ENCODE measurements at regions not wholly inside any gene's neighbourhood (a gene's known extent, or its start where the extent isn't known, plus 50 kb on each side); places are given as distances from the start of the nearest gene placed in this dataset.

- TF ChIP-seq CTCF (tag by site-specific recombination; IDR thresholded peaks at IDR 0.05), result no peak
- TF ChIP-seq ZNF596 (tag by site-specific recombination; IDR thresholded peaks at IDR 0.05), result no peak
- TF ChIP-seq ZNF791 (tag by site-specific recombination; IDR thresholded peaks at IDR 0.05), result no peak
- no peak for TF ChIP-seq TSHZ1 (tag by site-specific recombination; IDR thresholded peaks at IDR 0.05; ENCODE audit: borderline replicate concordance)
- no peak for TF ChIP-seq ZNF776 (tag by site-specific recombination; IDR thresholded peaks at IDR 0.05; ENCODE audit: borderline replicate concordance)
These were observed 1291.0 kb downstream of the TBC1D22A start (continued) for GRCh38 chr22:48053486-48053885.

- H3K27ac ChIP-seq (ENCODE audit: extremely low read depth, low read depth, low read length), result no peak overlapping the region
- ChIA-PET POLR2A (no interaction called here), CTCF (no interaction called here)
- no peaks in the 10 kb centered on the region for H3K36me3 ChIP-seq (ENCODE audit: control insufficient read depth in 2 of 2, insufficient read depth in 1 of 2, low read length in 2 of 2)
- TF ChIP-seq ZSCAN18 (tag by site-specific recombination; IDR thresholded peaks at IDR 0.05), result no peak
- H3K4me3 ChIP-seq (ENCODE audit: low read depth, low read length), result no peak overlapping the region
- no peaks in the 10 kb centered on the region for H3K9me3 ChIP-seq (ENCODE audit: control insufficient read depth, insufficient read depth, low read depth, low read length)
- no peaks in the 10 kb centered on the region for H3K4me1 ChIP-seq (ENCODE audit: control insufficient read depth, insufficient read depth, low read length)
These were observed 1290.1 kb downstream of the TBC1D22A start for GRCh38 chr22:48052621-48052890.

- Histone ChIP-seq H3K36me3 (ENCODE audit: control insufficient read depth in 2 of 2, insufficient read depth in 1 of 2, low read length in 2 of 2) (no peaks in the 10 kb centered on the region), H3K27ac (ENCODE audit: extremely low read depth, low read depth, low read length) (no peak overlapping the region), H3K4me1 (ENCODE audit: control insufficient read depth, insufficient read depth, low read length) (no peaks in the 10 kb centered on the region), H3K4me3 (ENCODE audit: low read depth, low read length) (no peak overlapping the region), H3K9me3 (ENCODE audit: control insufficient read depth, insufficient read depth, low read depth, low read length) (no peaks in the 10 kb centered on the region)
- POLR2A ChIA-PET, result no interaction called here
- CTCF ChIA-PET, result no interaction called here
- TF ChIP-seq HIC1 (tag by site-specific recombination; IDR thresholded peaks at IDR 0.05) (no peak), GLI2 (tag by site-specific recombination; IDR thresholded peaks at IDR 0.05; ENCODE audit: borderline replicate concordance, low read depth) (no peak), AEBP2 (tag by site-specific recombination; IDR thresholded peaks at IDR 0.05; ENCODE audit: borderline replicate concordance) (no peak), ZNF174 (tag by site-specific recombination; IDR thresholded peaks at IDR 0.05) (no peak), ZBTB21 (tag by site-specific recombination; IDR thresholded peaks at IDR 0.05) (no peak), KLF9 (tag by site-specific recombination; IDR thresholded peaks at IDR 0.05; ENCODE audit: low read depth) (no peak), ZNF211 (tag by site-specific recombination; IDR thresholded peaks at IDR 0.05; ENCODE audit: low read depth) (no peak), ZNF221 (tag by site-specific recombination; IDR thresholded peaks at IDR 0.05; ENCODE audit: borderline replicate concordance) (no peak), GFI1B (tag by site-specific recombination; IDR thresholded peaks at IDR 0.05) (no peak), ZBTB26 (tag by site-specific recombination; optimal IDR thresholded peaks at IDR 0.05) (no peak), ZNF423 (tag by site-specific recombination; IDR thresholded peaks at IDR 0.05) (no peak), ZNF549 (tag by site-specific recombination; IDR thresholded peaks at IDR 0.05) (no peak), ZNF48 (tag by site-specific recombination; IDR thresholded peaks at IDR 0.05) (no peak)
These were observed 1289.6 kb downstream of the TBC1D22A start for GRCh38 chr22:48051796-48052620.
